MM.1S (cell line): ENCODE measurements at regions not wholly inside any gene's neighbourhood (a gene's known extent, or its start where the extent isn't known, plus 50 kb on each side); places are given as distances from the start of the nearest gene placed in this dataset.

Experiments
- DNase-seq: peaks from one replicate; pipeline ENCODE4 v3.0.0-alpha.2; 2015
- H2AFZ ChIP-seq: fragments of 300-600 bp; sonication (generic); 2 replicates; pipeline ENCODE4 v1.6.0; 2016; ENCODE audit warnings: antibody characterized with exemption, low read length
- H3F3A ChIP-seq: fragments of 300-600 bp; sonication (generic); 2 replicates; pipeline ENCODE4 v1.6.1; 2016; ENCODE audit warnings: mild to moderate bottlenecking, antibody characterized with exemption, low read length, moderate library complexity, mixed read lengths; ENCODE audit not compliant: insufficient read depth
- H3K27ac ChIP-seq: fragments of 300-600 bp; sonication (generic); 2 replicates; pipeline ENCODE4 v1.5.1; 2016; ENCODE audit warnings: mild to moderate bottlenecking, low read length
- H3K27me3 ChIP-seq: fragments of 300-600 bp; sonication (generic); replicated peaks from 2 replicates; pipeline ENCODE4 v1.6.0; 2016; ENCODE audit warnings: low read length; ENCODE audit not compliant: insufficient read depth
- H3K36me3 ChIP-seq: fragments of 300-600 bp; sonication (generic); replicated peaks from 2 replicates; pipeline ENCODE4 v1.6.1; 2016; ENCODE audit warnings: mild to moderate bottlenecking, low read length, mixed read lengths; ENCODE audit not compliant: insufficient read depth
- H3K4me1 ChIP-seq: fragments of 300-600 bp; sonication (generic); 2 replicates; pipeline ENCODE4 v1.6.1; 2016; ENCODE audit warnings: low read length, mixed read lengths
- H3K4me2 ChIP-seq: fragments of 300-600 bp; sonication (generic); 2 replicates; pipeline ENCODE4 v1.6.0; 2016; ENCODE audit warnings: low read depth, low read length
- H3K4me3 ChIP-seq: fragments of 300-600 bp; sonication (generic); 2 replicates; pipeline ENCODE4 v1.5.1; 2016; ENCODE audit warnings: low read length, mixed read lengths
- H3K79me2 ChIP-seq: fragments of 300-600 bp; sonication (generic); 2 replicates; pipeline ENCODE4 v1.6.1; 2016; ENCODE audit warnings: mixed run types, low read length, mixed read lengths
- H3K9ac ChIP-seq: fragments of 300-600 bp; sonication (generic); 2 replicates; pipeline ENCODE4 v1.6.1; 2016; ENCODE audit warnings: low read length, mixed read lengths
- H3K9me2 ChIP-seq: fragments of 300-600 bp; sonication (generic); replicated peaks from 2 replicates; pipeline ENCODE4 v1.6.1; 2016; ENCODE audit warnings: mild to moderate bottlenecking, low read length, mixed read lengths; ENCODE audit not compliant: insufficient read depth
- H3K9me3 ChIP-seq: fragments of 300-600 bp; sonication (generic); replicated peaks from 2 replicates; pipeline ENCODE4 v1.6.1; 2016; ENCODE audit warnings: mild to moderate bottlenecking, low read length, mixed read lengths; ENCODE audit not compliant: insufficient read depth
- H4K20me1 ChIP-seq: fragments of 300-600 bp; sonication (generic); 2 replicates; pipeline ENCODE4 v1.6.1; 2016; ENCODE audit warnings: mild to moderate bottlenecking, low read length, moderate library complexity, mixed read lengths; ENCODE audit not compliant: insufficient read depth
- CTCF ChIP-seq: fragments of 300-600 bp; sonication (generic); IDR thresholded peaks from 2 replicates; pipeline ENCODE4 v1.5.1; 2016; ENCODE audit warnings: antibody characterized with exemption, low read length, mixed read lengths
- EZH2 ChIP-seq: fragments of 300-600 bp; sonication (generic); optimal IDR thresholded peaks from 2 replicates; pipeline ENCODE3; 2017; ENCODE audit warnings: low read depth, mild to moderate bottlenecking, antibody characterized with exemption, low read length, mixed read lengths
- EZH2phosphoT487 ChIP-seq: fragments of 300-600 bp; sonication (generic); IDR thresholded peaks from 2 replicates; pipeline ENCODE4 v1.6.1; 2018; ENCODE audit warnings: antibody characterized with exemption, low read length

- no peak for TF ChIP-seq CTCF
- TF ChIP-seq EZH2phosphoT487: no peak
- no peak for TF ChIP-seq EZH2
- no peak overlapping the region for H3K4me3 ChIP-seq
- H3K27ac ChIP-seq: no peak overlapping the region
- DNase-seq: no peak
- no peaks in the 10 kb centered on the region for H3K9me2 ChIP-seq
- no peaks in the 10 kb centered on the region for H3K79me2 ChIP-seq
- H4K20me1 ChIP-seq: no peaks in the 10 kb centered on the region
- H3K9ac ChIP-seq: no peak overlapping the region
- H3K27me3 ChIP-seq: no peaks in the 10 kb centered on the region
- H3K9me3 ChIP-seq: no peaks in the 10 kb centered on the region
- no peak overlapping the region for H3K4me2 ChIP-seq
- no peak overlapping the region for H2AFZ ChIP-seq
- no peaks in the 10 kb centered on the region for H3K36me3 ChIP-seq
- no peaks in the 10 kb centered on the region for H3F3A ChIP-seq
- H3K4me1 ChIP-seq: no peaks in the 10 kb centered on the region
Observed at GRCh38 chr7:153590571-153590970, 461.6 kb upstream of the DPP6 start.

GRCh38 chr7:153607354-153607753 lies 444.8 kb upstream of the DPP6 start:
- no peaks in the 10 kb centered on the region for H3K4me1 ChIP-seq
- H3K9ac ChIP-seq: no peak overlapping the region
- no peak overlapping the region for H2AFZ ChIP-seq
- no peaks in the 10 kb centered on the region for H3K27me3 ChIP-seq
- no peaks in the 10 kb centered on the region for H4K20me1 ChIP-seq
- no peak overlapping the region for H3K4me3 ChIP-seq
- no peak for DNase-seq
- no peaks in the 10 kb centered on the region for H3K9me3 ChIP-seq
- no peak overlapping the region for H3K4me2 ChIP-seq
- H3K9me2 ChIP-seq: no peaks in the 10 kb centered on the region
- no peaks in the 10 kb centered on the region for H3K79me2 ChIP-seq
- H3K27ac ChIP-seq: no peak overlapping the region
- no peaks in the 10 kb centered on the region for H3F3A ChIP-seq
- TF ChIP-seq EZH2phosphoT487: no peak
- TF ChIP-seq CTCF: no peak
- no peak for TF ChIP-seq EZH2
- H3K36me3 ChIP-seq: no peaks in the 10 kb centered on the region

- H3K4me1 ChIP-seq: no peaks in the 10 kb centered on the region
- H3K9me2 ChIP-seq: no peaks in the 10 kb centered on the region
- no peak overlapping the region for H3K9ac ChIP-seq
- no peaks in the 10 kb centered on the region for H3K79me2 ChIP-seq
- no peaks in the 10 kb centered on the region for H3K36me3 ChIP-seq
- H3K27me3 ChIP-seq: no peaks in the 10 kb centered on the region
- no peak for DNase-seq
- no peak overlapping the region for H2AFZ ChIP-seq
- H3K4me2 ChIP-seq: no peak overlapping the region
- H3K9me3 ChIP-seq: no peaks in the 10 kb centered on the region
- no peaks in the 10 kb centered on the region for H3F3A ChIP-seq
- no peak overlapping the region for H3K27ac ChIP-seq
- TF ChIP-seq EZH2phosphoT487 (no peak), EZH2 (no peak), CTCF (no peak)
- H4K20me1 ChIP-seq: no peaks in the 10 kb centered on the region
- H3K4me3 ChIP-seq: no peak overlapping the region
Observed at GRCh38 chr7:153616711-153617325, 435.4 kb upstream of the DPP6 start.
